Esophagus muscularis mucosa (tissue), 4 donors: ENCODE measurements at regions not wholly inside any gene's neighbourhood (a gene's known extent, or its start where the extent isn't known, plus 50 kb on each side); places are given as distances from the start of the nearest gene placed in this dataset.

ENCODE experiments used
- CTCF ChIP-seq, 3 experiments: fragments of 200-600 bp in 2 of 3; fragments of 450-650 bp in 1 of 3; sonication (generic) in 2 of 3; IDR thresholded peaks; one replicate each; pipeline ENCODE4 v1.5.1; 2017 to 2019; ENCODE audit warnings: antibody characterized with exemption in 3 of 3, mild to moderate bottlenecking in 2 of 3, moderate library complexity in 1 of 3
- EP300 ChIP-seq: sonication (generic); formaldehyde crosslinking; IDR thresholded peaks from one replicate; pipeline ENCODE4 v1.6.1; 2017; ENCODE audit warnings: antibody characterized with exemption
- POLR2A ChIP-seq: fragments of 450-650 bp; IDR thresholded peaks from one replicate; pipeline ENCODE4 v1.6.1; 2017; ENCODE audit warnings: antibody characterized with exemption, moderate library complexity, mild to moderate bottlenecking, low read depth

GRCh38 chr1:228989992-228990827 lies 254.9 kb downstream of the RHOU start:
- no peak for TF ChIP-seq CTCF (IDR thresholded peaks at IDR 0.05)
- TF ChIP-seq POLR2A: no peak
- TF ChIP-seq EP300: no peak
